Lower leg skin (tissue), 4 donors: ENCODE measurements at regions not wholly inside any gene's neighbourhood (a gene's known extent, or its start where the extent isn't known, plus 50 kb on each side); places are given as distances from the start of the nearest gene placed in this dataset.

ENCODE experiments used
- DNase-seq, 2 donors: peaks; one replicate each; pipeline ENCODE4 v3.0.0-alpha.2; 2019; ENCODE audit warnings: low spot score in 2 of 2
- H3K4me3 ChIP-seq: fragments of 200-600 bp; sonication (generic); 2 replicates; pipeline ENCODE4 v1.5.1; 2017; ENCODE audit warnings: mild to moderate bottlenecking, low read depth; ENCODE audit not compliant: poor library complexity, severe bottlenecking
- CTCF ChIP-seq, 3 donors: fragments of 450-650 bp; IDR thresholded peaks; one replicate each; pipeline ENCODE4 v1.5.1; 2016; ENCODE audit warnings: antibody characterized with exemption in 3 of 3, mild to moderate bottlenecking in 3 of 3, moderate library complexity in 2 of 3
- POLR2A ChIP-seq, 2 donors: fragments of 450-650 bp; IDR thresholded peaks; one replicate each; pipeline ENCODE4 v1.6.1; 2016 to 2017; ENCODE audit warnings: antibody characterized with exemption in 2 of 2, mild to moderate bottlenecking in 1 of 2, moderate library complexity in 1 of 2
- WGBS, 2 donors: methylation state at CpG; one replicate each; pipeline ENCODE4 v1.1.5; 2018; 5-methylcytosine and 5-hydroxymethylcytosine counted together
- intact Hi-C: fragments of 100-400 bp; cut with DNase I; formaldehyde crosslinking; loops from one replicate; pipeline ENCODE4 v1.15.0; 2023; ENCODE audit warnings: low total_unique reads

GRCh38 chr5:174617285-174617684 is 107.1 kb upstream of the MSX2 start:
- no peak overlapping the region for H3K4me3 ChIP-seq
- TF ChIP-seq POLR2A (IDR thresholded peaks at IDR 0.05) (no peak), CTCF (IDR thresholded peaks at IDR 0.05) (no peak)
- 89 to 94% methylated on average over 2 of the region's 2 CpGs for WGBS, 2 donors
- intact Hi-C loops, result no loop called here
- DNase-seq, result no peak

GRCh38 chr5:174617910-174618309 is 106.5 kb upstream of the MSX2 start:
- 70 to 78% methylated on average over 10 of the region's 10 CpGs for WGBS, 2 donors
- TF ChIP-seq POLR2A (IDR thresholded peaks at IDR 0.05) (no peak), CTCF (IDR thresholded peaks at IDR 0.05) (no peak)
- no peak overlapping the region for H3K4me3 ChIP-seq
- intact Hi-C loops, result no loop called here
- DNase-seq, result no peak

- DNase-seq, result no peak
- intact Hi-C loops, result no loop called here
- H3K4me3 ChIP-seq, result no peak overlapping the region
- WGBS, 2 donors, result 67 to 69% methylated on average over 4 of the region's 4 CpGs
- TF ChIP-seq CTCF (IDR thresholded peaks at IDR 0.05) (no peak), POLR2A (IDR thresholded peaks at IDR 0.05) (no peak)
These were observed 105.8 kb upstream of the MSX2 start for GRCh38 chr5:174618589-174618988.

GRCh38 chr5:174622067-174622466 is 102.3 kb upstream of the MSX2 start:
- WGBS, 2 donors, result 92 to 97% methylated on average over 4 of the region's 4 CpGs
- intact Hi-C loops, result no loop called here
- TF ChIP-seq POLR2A (IDR thresholded peaks at IDR 0.05) (no peak), CTCF (IDR thresholded peaks at IDR 0.05) (no peak)
- no peak for DNase-seq
- H3K4me3 ChIP-seq, result no peak overlapping the region

- intact Hi-C loops, result no loop called here
These were observed 101.4 kb upstream of the MSX2 start for GRCh38 chr5:174623018-174623417.

More at GRCh38 chr5:174623018-174623417, 101.4 kb upstream of the MSX2 start:
- 81 to 95% methylated on average over 1 of the region's 1 CpG for WGBS, 2 donors
- no peak for DNase-seq
- no peak overlapping the region for H3K4me3 ChIP-seq
- TF ChIP-seq POLR2A (IDR thresholded peaks at IDR 0.05) (no peak), CTCF (IDR thresholded peaks at IDR 0.05) (no peak)
